GM12875 (cell line): ENCODE measurements at regions not wholly inside any gene's neighbourhood (a gene's known extent, or its start where the extent isn't known, plus 50 kb on each side); places are given as distances from the start of the nearest gene placed in this dataset.

ENCODE experiments used
- H3K4me3 ChIP-seq: one replicate; pipeline ENCODE4 v1.5.1; 2011; ENCODE audit warnings: low read depth, low read length, control low read depth
- TF ChIP-seq, protein P1 (sequence below): IDR thresholded peaks from 2 replicates; pipeline ENCODE4 v1.5.1; 2011; ENCODE audit warnings: low read depth, mild to moderate bottlenecking, control low read depth, inconsistent platforms, low read length, moderate library complexity, borderline replicate concordance; ENCODE audit not compliant: insufficient read depth

GRCh38 chr7:19973581-19973980, 200.2 kb upstream of the TMEM196 start:
- TF ChIP-seq, protein P1, sequence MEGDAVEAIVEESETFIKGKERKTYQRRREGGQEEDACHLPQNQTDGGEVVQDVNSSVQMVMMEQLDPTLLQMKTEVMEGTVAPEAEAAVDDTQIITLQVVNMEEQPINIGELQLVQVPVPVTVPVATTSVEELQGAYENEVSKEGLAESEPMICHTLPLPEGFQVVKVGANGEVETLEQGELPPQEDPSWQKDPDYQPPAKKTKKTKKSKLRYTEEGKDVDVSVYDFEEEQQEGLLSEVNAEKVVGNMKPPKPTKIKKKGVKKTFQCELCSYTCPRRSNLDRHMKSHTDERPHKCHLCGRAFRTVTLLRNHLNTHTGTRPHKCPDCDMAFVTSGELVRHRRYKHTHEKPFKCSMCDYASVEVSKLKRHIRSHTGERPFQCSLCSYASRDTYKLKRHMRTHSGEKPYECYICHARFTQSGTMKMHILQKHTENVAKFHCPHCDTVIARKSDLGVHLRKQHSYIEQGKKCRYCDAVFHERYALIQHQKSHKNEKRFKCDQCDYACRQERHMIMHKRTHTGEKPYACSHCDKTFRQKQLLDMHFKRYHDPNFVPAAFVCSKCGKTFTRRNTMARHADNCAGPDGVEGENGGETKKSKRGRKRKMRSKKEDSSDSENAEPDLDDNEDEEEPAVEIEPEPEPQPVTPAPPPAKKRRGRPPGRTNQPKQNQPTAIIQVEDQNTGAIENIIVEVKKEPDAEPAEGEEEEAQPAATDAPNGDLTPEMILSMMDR = no peak
- no peak overlapping the region for H3K4me3 ChIP-seq

- no peak overlapping the region for H3K4me3 ChIP-seq
- TF ChIP-seq, protein P1 = no peak
These were observed 199.5 kb upstream of the TMEM196 start for GRCh38 chr7:19972876-19973275.

DNA sequence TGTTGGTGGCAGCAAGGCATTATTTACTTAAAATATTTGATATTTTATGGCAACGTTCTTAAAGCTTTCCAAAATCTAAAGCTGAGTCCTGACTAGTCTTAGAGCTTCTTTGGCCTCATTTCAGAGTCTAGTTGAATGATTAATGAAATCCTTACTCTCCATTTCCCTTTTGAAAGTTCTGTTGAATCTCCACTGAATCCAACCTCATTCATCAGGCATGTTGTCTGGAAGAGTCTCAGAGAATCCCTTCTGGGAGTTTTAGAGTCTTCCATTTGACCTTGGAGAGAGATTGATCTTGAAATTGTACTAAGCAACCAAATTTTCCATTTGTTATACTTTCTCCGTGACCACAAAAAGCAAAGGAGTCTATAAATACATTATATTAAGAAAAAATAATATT, 198.5 kb upstream of the TMEM196 start:
- TF ChIP-seq, protein P1 = no peak
- no peak overlapping the region for H3K4me3 ChIP-seq

DNA sequence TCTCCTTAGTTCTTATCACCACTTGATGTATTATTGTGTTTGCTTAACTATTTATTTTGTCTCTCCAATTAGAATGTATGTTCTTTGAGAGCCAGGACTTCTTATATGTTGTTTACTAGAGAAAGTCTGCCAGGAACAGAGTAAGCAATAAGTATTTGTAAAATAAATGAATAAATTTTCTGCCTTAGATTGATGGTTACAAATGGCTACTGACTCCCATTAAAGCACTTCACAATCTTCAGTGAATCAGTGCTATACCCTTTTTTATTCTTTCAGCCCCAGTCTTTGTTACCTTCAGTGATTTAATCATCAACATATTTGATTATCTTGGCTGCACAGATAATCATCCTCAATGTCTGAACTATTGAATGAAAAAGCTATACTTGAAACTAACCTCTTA, 197.1 kb upstream of the TMEM196 start:
- TF ChIP-seq, protein P1 = no peak
- no peak overlapping the region for H3K4me3 ChIP-seq

DNA sequence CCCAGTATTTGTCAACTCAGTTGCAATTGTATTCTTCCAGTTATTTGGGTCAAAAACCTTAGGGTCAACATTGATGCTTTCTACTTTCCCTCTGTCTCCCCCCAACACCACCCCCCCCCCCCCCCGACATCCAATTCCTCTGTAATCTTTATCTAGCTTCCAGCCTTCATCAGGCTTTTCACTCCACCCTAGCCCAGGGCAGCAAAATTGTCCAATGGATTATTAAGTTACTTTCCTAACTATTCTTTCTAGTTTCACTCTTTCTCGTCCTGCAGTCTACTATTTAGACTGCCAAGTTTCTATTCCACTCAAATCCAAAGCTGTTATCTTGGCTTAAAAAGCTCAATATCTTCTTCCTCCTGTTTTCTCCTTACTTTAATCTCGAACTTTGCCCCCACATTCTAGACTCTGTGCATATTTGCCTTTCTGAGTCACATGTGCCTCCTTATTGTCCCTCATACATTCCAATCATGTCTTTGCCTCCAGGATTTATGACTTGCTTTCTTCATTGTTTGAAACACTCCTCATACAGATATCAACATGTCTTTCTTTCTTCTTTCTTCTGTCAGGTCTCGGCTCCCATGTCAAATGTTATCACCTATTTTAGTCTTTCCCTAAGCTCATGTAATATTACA, 196.6 kb upstream of the TMEM196 start:
- H3K4me3 ChIP-seq = no peak overlapping the region
- TF ChIP-seq, protein P1 = no peak

- H3K4me3 ChIP-seq = no peak overlapping the region
- TF ChIP-seq, protein P1 = no peak
These were observed 190.8 kb upstream of the TMEM196 start for GRCh38 chr7:19964246-19964645.

GRCh38 chr7:19963695-19964094, 190.3 kb upstream of the TMEM196 start:
- no peak overlapping the region for H3K4me3 ChIP-seq
- TF ChIP-seq, protein P1 = no peak
